H9 (cell line): ENCODE measurements at regions not wholly inside any gene's neighbourhood (a gene's known extent, or its start where the extent isn't known, plus 50 kb on each side); places are given as distances from the start of the nearest gene placed in this dataset.

Source experiments
- DNase-seq: peaks from one replicate; pipeline ENCODE4 v3.0.0-alpha.2; 2017
- H2AFZ ChIP-seq: one replicate; pipeline ENCODE4 v1.6.1; 2013; ENCODE audit warnings: mild to moderate bottlenecking, low read length, control low read depth, moderate library complexity
- H2AK5ac ChIP-seq: 2 replicates; pipeline ENCODE4 v1.6.1; 2013; ENCODE audit warnings: low read length, control low read depth, mixed read lengths; ENCODE audit not compliant: insufficient read length
- H2BK120ac ChIP-seq: one replicate; pipeline ENCODE4 v1.6.1; 2013; ENCODE audit warnings: low read depth, mild to moderate bottlenecking, low read length, control low read depth, inconsistent platforms; ENCODE audit not compliant: poor library complexity, severe bottlenecking
- H2BK12ac ChIP-seq: 2 replicates; pipeline ENCODE4 v1.6.1; 2013; ENCODE audit warnings: low read length, control low read depth, mixed read lengths, low read depth; ENCODE audit not compliant: insufficient read length
- H2BK15ac ChIP-seq: 2 replicates; pipeline ENCODE4 v1.6.1; 2013; ENCODE audit warnings: low read depth, low read length, control low read depth
- H2BK20ac ChIP-seq: one replicate; pipeline ENCODE4 v1.6.1; 2013; ENCODE audit warnings: low read depth, mild to moderate bottlenecking, low read length, control low read depth, inconsistent platforms; ENCODE audit not compliant: poor library complexity, severe bottlenecking
- H2BK5ac ChIP-seq: 2 replicates; pipeline ENCODE4 v1.6.1; 2013; ENCODE audit warnings: low read length, control low read depth, mixed read lengths; ENCODE audit not compliant: insufficient read length
- H3K14ac ChIP-seq: 2 replicates; pipeline ENCODE4 v1.6.1; 2013; ENCODE audit warnings: low read length, control low read depth; ENCODE audit not compliant: insufficient read depth
- H3K18ac ChIP-seq: 2 replicates; pipeline ENCODE4 v1.6.1; 2013; ENCODE audit warnings: low read depth, mild to moderate bottlenecking, mixed read lengths, low read length, control low read depth; ENCODE audit not compliant: insufficient read length
- H3K23ac ChIP-seq: 2 replicates; pipeline ENCODE4 v1.6.1; 2013; ENCODE audit warnings: low read length, control low read depth, mixed read lengths, low read depth; ENCODE audit not compliant: insufficient read length
- H3K23me2 ChIP-seq: 2 replicates; pipeline ENCODE4 v1.6.1; 2013; ENCODE audit warnings: low read depth, mild to moderate bottlenecking, mixed read lengths, low read length, control low read depth; ENCODE audit not compliant: insufficient read length, poor library complexity, severe bottlenecking
- H3K27ac ChIP-seq: 2 replicates; pipeline ENCODE4 v1.5.1; 2013; ENCODE audit warnings: low read length, control low read depth, mixed read lengths, low read depth; ENCODE audit not compliant: insufficient read length
- H3K27me3 ChIP-seq: 2 replicates; pipeline ENCODE4 v1.6.1; 2013; ENCODE audit warnings: low read length, control low read depth, inconsistent platforms; ENCODE audit not compliant: insufficient read depth
- H3K4ac ChIP-seq: 2 replicates; pipeline ENCODE4 v1.6.1; 2013; ENCODE audit warnings: low read depth, mild to moderate bottlenecking, control low read depth, inconsistent platforms, low read length, moderate library complexity
- H3K4me1 ChIP-seq: 2 replicates; pipeline ENCODE4 v1.6.1; 2013; ENCODE audit warnings: low read length, control low read depth, inconsistent platforms; ENCODE audit not compliant: insufficient read depth
- H3K4me2 ChIP-seq: 2 replicates; pipeline ENCODE4 v1.6.1; 2013; ENCODE audit warnings: low read length, control low read depth, mixed read lengths; ENCODE audit not compliant: insufficient read length, insufficient read depth
- H3K56ac ChIP-seq: 2 replicates; pipeline ENCODE4 v1.6.1; 2013; ENCODE audit warnings: low read depth, mild to moderate bottlenecking, mixed read lengths, low read length, control low read depth; ENCODE audit not compliant: insufficient read length
- H3K79me1 ChIP-seq: 2 replicates; pipeline ENCODE4 v1.6.1; 2013; ENCODE audit warnings: low read depth, mild to moderate bottlenecking, moderate library complexity, low read length, control low read depth, inconsistent platforms; ENCODE audit not compliant: insufficient read depth, poor library complexity, severe bottlenecking
- H3K79me2 ChIP-seq: 2 replicates; pipeline ENCODE4 v1.6.1; 2013; ENCODE audit warnings: low read length, control low read depth, inconsistent platforms; ENCODE audit not compliant: insufficient read depth
- H3K9ac ChIP-seq: 2 replicates; pipeline ENCODE4 v1.6.1; 2013; ENCODE audit warnings: low read length, control low read depth, mixed read lengths; ENCODE audit not compliant: insufficient read length; ENCODE audit errors: extremely low read depth
- H3K9me3 ChIP-seq: one replicate; pipeline ENCODE4 v1.6.1; 2013; ENCODE audit warnings: low read depth, low read length, inconsistent platforms; ENCODE audit not compliant: control insufficient read depth
- H3T11ph ChIP-seq: one replicate; pipeline ENCODE4 v1.6.1; 2013; ENCODE audit warnings: mild to moderate bottlenecking, low read length, control low read depth, inconsistent platforms
- H4K20me1 ChIP-seq: one replicate; pipeline ENCODE4 v1.6.1; 2013; ENCODE audit not compliant: control insufficient read depth, insufficient read length, insufficient read depth
- H4K5ac ChIP-seq: 2 replicates; pipeline ENCODE4 v1.6.1; 2013; ENCODE audit warnings: low read depth, mild to moderate bottlenecking, mixed read lengths, low read length, control low read depth; ENCODE audit not compliant: insufficient read length
- H4K8ac ChIP-seq: replicated peaks from 2 replicates; pipeline ENCODE4 v1.6.1; 2013; ENCODE audit warnings: low read length, control low read depth, mixed read lengths, low read depth; ENCODE audit not compliant: insufficient read length
- H4K91ac ChIP-seq: 2 replicates; pipeline ENCODE4 v1.6.1; 2013; ENCODE audit warnings: low read depth, mild to moderate bottlenecking, moderate library complexity, mixed read lengths, low read length, control low read depth; ENCODE audit not compliant: insufficient read length
- H3K27ac Mint-ChIP-seq, 3 experiments: 2 replicates in 2 of 3; 3 replicates in 1 of 3; pipeline ENCODE4 v1.8.0; 2020 to 2021; ENCODE audit warnings: mixed read lengths in 3 of 3, mild to moderate bottlenecking in 1 of 3, moderate library complexity in 1 of 3
- H3K27me3 Mint-ChIP-seq: 2 replicates; pipeline ENCODE4 v1.8.0; 2021; ENCODE audit warnings: low read depth, mild to moderate bottlenecking, moderate library complexity, mixed read lengths
- H3K36me3 Mint-ChIP-seq, 3 experiments: 2 replicates in 2 of 3; 3 replicates in 1 of 3; pipeline ENCODE4 v1.8.0; 2020 to 2021; ENCODE audit warnings: low read depth in 3 of 3, mixed read lengths in 3 of 3; ENCODE audit not compliant: insufficient read depth in 1 of 3
- H3K4me1 Mint-ChIP-seq, 2 experiments: 2 replicates each; pipeline ENCODE4 v1.8.0; 2020; ENCODE audit warnings: mixed read lengths in 2 of 2
- H3K4me3 Mint-ChIP-seq, 2 experiments: 2 replicates in 1 of 2; 3 replicates in 1 of 2; pipeline ENCODE4 v1.8.0; 2020 to 2021; ENCODE audit warnings: mild to moderate bottlenecking in 2 of 2, mixed read lengths in 2 of 2, moderate library complexity in 1 of 2
- H3K9me3 Mint-ChIP-seq, 2 experiments: 2 replicates in 1 of 2; 3 replicates in 1 of 2; pipeline ENCODE4 v1.8.0; 2020; ENCODE audit warnings: mild to moderate bottlenecking in 2 of 2, mixed read lengths in 2 of 2, moderate library complexity in 1 of 2
- CTCF ChIP-seq: fragments of 200-600 bp; sonication (generic); conservative IDR thresholded peaks from 3 replicates; pipeline ENCODE4 v1.8.0; 2021; ENCODE audit warnings: antibody characterized with exemption, mild to moderate bottlenecking
- WGBS: extraction: QIAGEN DNeasy Blood & Tissue Kit; methylation state at CpG from one replicate; pipeline ENCODE4 v1.1.7; 2013; ENCODE audit warnings: missing lambda C conversion rate, low lambda C conversion rate, mixed read lengths; ENCODE audit not compliant: insufficient read length; ENCODE audit errors: extremely low coverage; 5-methylcytosine and 5-hydroxymethylcytosine counted together

DNA sequence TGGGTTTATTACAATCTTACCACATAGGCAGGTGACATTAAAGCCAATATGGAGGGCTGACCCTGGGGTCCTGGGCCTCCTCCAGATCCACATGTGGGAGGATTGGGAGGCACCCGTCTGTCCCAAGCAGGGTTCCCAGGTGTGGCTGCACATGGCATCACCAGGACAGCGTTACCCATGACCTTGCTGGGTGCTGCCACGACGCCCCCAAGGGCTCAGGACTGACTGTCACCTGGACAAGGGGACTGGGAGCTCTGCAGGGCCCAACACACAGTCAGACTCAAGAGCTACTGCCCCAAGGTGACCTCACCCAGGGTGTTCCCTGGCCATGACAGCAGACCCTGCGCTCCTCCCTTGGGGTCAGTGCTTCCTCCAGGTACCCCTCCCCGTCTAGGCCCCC is 437.4 kb upstream of the MYT1L start:
- Histone ChIP-seq H2BK20ac (no peak overlapping the region), H2AFZ (no peak overlapping the region), H2BK15ac (no peak overlapping the region), H4K91ac (no peak overlapping the region), H3K18ac (no peak overlapping the region), H2BK120ac (no peak overlapping the region), H3K23ac (no peak overlapping the region), H3K4ac (no peak overlapping the region), H2BK5ac (no peak overlapping the region), H3K4me2 (no peak overlapping the region), H3K9me3 (no peaks in the 10 kb centered on the region), H3K14ac (no peak overlapping the region), H4K8ac (no peak overlapping the region), H3K79me1 (no peaks in the 10 kb centered on the region), H2AK5ac (no peak overlapping the region), H4K5ac (no peak overlapping the region), H2BK12ac (no peak overlapping the region), H3K27ac (no peak overlapping the region), H3K4me1 (peaks cover 3% of the 10 kb centered on the region; the same call in 1 of the 2 replicates), H3T11ph (no peak overlapping the region), H3K23me2 (no peaks in the 10 kb centered on the region), H3K9ac (no peak overlapping the region), H3K79me2 (no peaks in the 10 kb centered on the region), H4K20me1 (no peaks in the 10 kb centered on the region), H3K27me3 (no peaks in the 10 kb centered on the region), H3K56ac (no peak overlapping the region)
- Mint-ChIP-seq H3K27ac (no peak overlapping the region), H3K9me3 (no peaks in the 10 kb centered on the region), H3K27me3 (peaks cover 14% of the 10 kb centered on the region), H3K4me1 (peaks cover 31 to 33% of the 10 kb centered on the region in 2 experiments), H3K4me3 (no peak overlapping the region), H3K36me3 (no peaks in the 10 kb centered on the region)
- DNase-seq, result no peak
- WGBS, result no CpG with 5 or more reads among the region's 6 CpGs
- no peak for TF ChIP-seq CTCF
